Prostate gland (tissue), 2 donors: ENCODE measurements at regions not wholly inside any gene's neighbourhood (a gene's known extent, or its start where the extent isn't known, plus 50 kb on each side); places are given as distances from the start of the nearest gene placed in this dataset.

Source experiments
- POLR2A ChIP-seq: fragments of 450-650 bp; IDR thresholded peaks from one replicate; pipeline ENCODE4 v1.6.1; 2016; ENCODE audit warnings: antibody characterized with exemption, mild to moderate bottlenecking
- TF ChIP-seq, protein P1 (sequence below), 4 experiments: fragments of 200-600 bp in 2 of 4; fragments of 450-650 bp in 2 of 4; sonication (generic) in 2 of 4; IDR thresholded peaks; 1 replicate in 3 of 4; 2 replicates in 1 of 4; pipeline ENCODE4 v1.5.1; 2016 to 2019; ENCODE audit warnings: antibody characterized with exemption in 4 of 4, mild to moderate bottlenecking in 2 of 4, moderate library complexity in 2 of 4

DNA sequence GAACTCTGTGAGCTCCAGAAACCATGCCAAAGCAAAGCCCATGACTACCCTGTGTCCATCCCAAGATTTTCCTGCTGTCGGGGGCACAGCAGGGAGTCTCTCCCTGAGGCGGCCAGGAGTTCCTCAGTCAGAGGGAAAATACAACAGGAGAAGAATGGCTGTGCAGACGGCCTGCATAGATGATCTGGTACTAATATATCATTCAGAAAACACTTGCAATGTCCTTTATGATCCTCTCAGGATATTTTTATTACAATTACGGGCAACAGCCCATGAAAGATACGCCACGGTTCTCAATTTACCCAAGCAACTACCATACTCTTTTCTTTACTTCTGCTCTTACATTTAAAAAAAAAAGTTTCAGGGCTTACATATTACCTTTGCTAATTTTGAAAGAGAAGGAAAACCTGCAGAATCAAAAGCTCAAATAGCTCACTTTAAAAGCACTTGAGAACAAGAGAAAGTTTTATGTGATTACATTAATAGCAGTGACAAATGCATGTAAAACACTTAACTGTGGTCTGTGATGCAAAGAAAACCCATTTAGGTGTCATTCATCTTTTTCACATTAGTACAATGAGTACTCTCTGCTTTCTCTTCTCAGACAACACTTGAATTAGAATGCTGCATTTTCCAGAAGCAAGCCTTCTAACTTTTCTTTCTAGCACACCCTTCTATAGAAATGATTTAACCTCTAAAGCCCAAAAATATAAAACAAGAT, 460.8 kb downstream of the KLF5 start:
- no peak for TF ChIP-seq POLR2A
- TF ChIP-seq, protein P1, sequence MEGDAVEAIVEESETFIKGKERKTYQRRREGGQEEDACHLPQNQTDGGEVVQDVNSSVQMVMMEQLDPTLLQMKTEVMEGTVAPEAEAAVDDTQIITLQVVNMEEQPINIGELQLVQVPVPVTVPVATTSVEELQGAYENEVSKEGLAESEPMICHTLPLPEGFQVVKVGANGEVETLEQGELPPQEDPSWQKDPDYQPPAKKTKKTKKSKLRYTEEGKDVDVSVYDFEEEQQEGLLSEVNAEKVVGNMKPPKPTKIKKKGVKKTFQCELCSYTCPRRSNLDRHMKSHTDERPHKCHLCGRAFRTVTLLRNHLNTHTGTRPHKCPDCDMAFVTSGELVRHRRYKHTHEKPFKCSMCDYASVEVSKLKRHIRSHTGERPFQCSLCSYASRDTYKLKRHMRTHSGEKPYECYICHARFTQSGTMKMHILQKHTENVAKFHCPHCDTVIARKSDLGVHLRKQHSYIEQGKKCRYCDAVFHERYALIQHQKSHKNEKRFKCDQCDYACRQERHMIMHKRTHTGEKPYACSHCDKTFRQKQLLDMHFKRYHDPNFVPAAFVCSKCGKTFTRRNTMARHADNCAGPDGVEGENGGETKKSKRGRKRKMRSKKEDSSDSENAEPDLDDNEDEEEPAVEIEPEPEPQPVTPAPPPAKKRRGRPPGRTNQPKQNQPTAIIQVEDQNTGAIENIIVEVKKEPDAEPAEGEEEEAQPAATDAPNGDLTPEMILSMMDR (IDR thresholded peaks at IDR 0.05) = no peak
